Lung (tissue), 11 donors: ENCODE measurements at regions not wholly inside any gene's neighbourhood (a gene's known extent, or its start where the extent isn't known, plus 50 kb on each side); places are given as distances from the start of the nearest gene placed in this dataset.

ENCODE experiments used
- ATAC-seq: fragments of 200-7000 bp; cut with Tn5 transposase; one replicate; pipeline ENCODE4 v1.9.1; 2020; ENCODE audit warnings: moderate number of reproducible peaks; ENCODE audit not compliant: insufficient read depth, low FRiP score
- DNase-seq, 3 donors: peaks; one replicate each; pipeline ENCODE4 v3.0.0-alpha.2; 2013 to 2017
- H3K27ac ChIP-seq, 2 donors: one replicate each; pipeline ENCODE4 v1.5.1; 2013; ENCODE audit warnings: mild to moderate bottlenecking in 2 of 2, moderate library complexity in 2 of 2, control low read depth in 1 of 2, inconsistent platforms in 1 of 2, low read depth in 1 of 2, low read length in 1 of 2
- H3K27me3 ChIP-seq, 3 donors: one replicate each; pipeline ENCODE4 v1.5.1; 2013; ENCODE audit warnings: low read length in 2 of 3; ENCODE audit not compliant: control insufficient read depth in 3 of 3, insufficient read depth in 3 of 3
- H3K36me3 ChIP-seq, 4 donors: one replicate each; pipeline ENCODE4 v1.5.1; 2013; ENCODE audit warnings: low read length in 4 of 4, mild to moderate bottlenecking in 1 of 4, moderate library complexity in 1 of 4; ENCODE audit not compliant: control insufficient read depth in 4 of 4, insufficient read depth in 4 of 4
- H3K4me1 ChIP-seq, 5 donors: one replicate each; pipeline ENCODE4 v1.5.1; 2013; ENCODE audit warnings: low read length in 5 of 5, mild to moderate bottlenecking in 2 of 5, moderate library complexity in 1 of 5; ENCODE audit not compliant: control insufficient read depth in 5 of 5, insufficient read depth in 5 of 5
- H3K4me3 ChIP-seq: one replicate; pipeline ENCODE4 v1.5.1; 2013; ENCODE audit warnings: mild to moderate bottlenecking, control low read depth, moderate library complexity
- H3K9ac ChIP-seq, 2 donors: one replicate each; pipeline ENCODE4 v1.5.1; 2013; ENCODE audit warnings: low read length in 2 of 2, control low read depth in 1 of 2; ENCODE audit not compliant: insufficient read depth in 1 of 2
- H3K9me3 ChIP-seq, 4 donors: one replicate each; pipeline ENCODE4 v1.5.1; 2013; ENCODE audit warnings: low read length in 3 of 4, mild to moderate bottlenecking in 1 of 4, moderate library complexity in 1 of 4; ENCODE audit not compliant: control insufficient read depth in 4 of 4, insufficient read depth in 3 of 4
- WGBS, 2 donors: extraction: QIAGEN DNeasy Blood & Tissue Kit; methylation state at CpG; one replicate each; pipeline ENCODE4 v1.1.7; 2013; 5-methylcytosine and 5-hydroxymethylcytosine counted together
- TF ChIP-seq, protein P1 (sequence below): IDR thresholded peaks from 2 replicates; pipeline ENCODE4 v1.5.1; 2012; ENCODE audit warnings: mild to moderate bottlenecking; ENCODE audit errors: control extremely low read depth, extremely low read depth
- donor health status: control.
- donor health status: control.
- donor health status: Bipolar disorder and iron deficiency.
- donor health status: healthy.
- donor health status: DM: yes; HTN: yes; CAD: no.

DNA sequence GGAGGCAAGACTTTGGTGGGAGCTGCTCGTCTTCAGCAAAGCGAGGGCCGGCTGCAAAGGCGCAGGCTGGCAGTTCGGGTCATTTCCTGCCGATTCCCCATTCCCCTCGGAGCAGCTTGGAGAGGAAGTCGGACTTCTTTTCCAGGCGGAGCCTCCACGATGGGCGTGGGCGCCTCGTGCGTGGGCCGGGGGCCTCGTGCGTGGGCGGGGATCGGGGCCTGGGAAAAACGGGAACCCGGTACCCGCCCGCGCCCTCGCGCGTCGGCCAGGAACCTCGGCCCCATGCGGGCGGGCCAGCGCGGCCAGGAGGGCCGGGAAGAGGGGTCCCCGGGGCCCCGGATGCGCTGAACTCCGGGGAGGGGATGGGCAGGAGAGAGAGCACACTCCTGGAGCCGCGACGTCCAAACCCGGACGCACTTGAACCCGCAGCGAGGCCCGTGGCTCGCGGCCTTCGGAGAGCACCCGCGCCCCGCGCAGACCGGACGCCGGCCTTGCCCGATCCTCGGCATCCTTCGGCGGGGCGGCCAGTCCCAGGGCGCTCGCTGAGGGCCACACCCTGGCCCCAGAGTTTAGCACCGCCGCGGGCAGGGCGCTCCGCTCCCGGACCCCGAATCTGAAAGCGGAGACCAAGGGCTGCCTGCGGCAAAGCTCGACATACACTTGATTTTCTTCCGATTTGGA is 368.4 kb downstream of the MTX2 start:
- Histone ChIP-seq H3K36me3 (no peaks in the 10 kb centered on the region), H3K4me3 (peak overlapping the region; percentile 10), H3K27ac (no peak overlapping the region), H3K9me3 (no peaks in the 10 kb centered on the region), H3K4me1 (peaks cover 0 to 6% (median 0%) of the 10 kb centered on the region in 5 donors), H3K27me3 (peaks cover 8 to 79% (median 75%) of the 10 kb centered on the region in 3 donors), H3K9ac (no peak overlapping the region)
- TF ChIP-seq, protein P1, sequence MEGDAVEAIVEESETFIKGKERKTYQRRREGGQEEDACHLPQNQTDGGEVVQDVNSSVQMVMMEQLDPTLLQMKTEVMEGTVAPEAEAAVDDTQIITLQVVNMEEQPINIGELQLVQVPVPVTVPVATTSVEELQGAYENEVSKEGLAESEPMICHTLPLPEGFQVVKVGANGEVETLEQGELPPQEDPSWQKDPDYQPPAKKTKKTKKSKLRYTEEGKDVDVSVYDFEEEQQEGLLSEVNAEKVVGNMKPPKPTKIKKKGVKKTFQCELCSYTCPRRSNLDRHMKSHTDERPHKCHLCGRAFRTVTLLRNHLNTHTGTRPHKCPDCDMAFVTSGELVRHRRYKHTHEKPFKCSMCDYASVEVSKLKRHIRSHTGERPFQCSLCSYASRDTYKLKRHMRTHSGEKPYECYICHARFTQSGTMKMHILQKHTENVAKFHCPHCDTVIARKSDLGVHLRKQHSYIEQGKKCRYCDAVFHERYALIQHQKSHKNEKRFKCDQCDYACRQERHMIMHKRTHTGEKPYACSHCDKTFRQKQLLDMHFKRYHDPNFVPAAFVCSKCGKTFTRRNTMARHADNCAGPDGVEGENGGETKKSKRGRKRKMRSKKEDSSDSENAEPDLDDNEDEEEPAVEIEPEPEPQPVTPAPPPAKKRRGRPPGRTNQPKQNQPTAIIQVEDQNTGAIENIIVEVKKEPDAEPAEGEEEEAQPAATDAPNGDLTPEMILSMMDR, result no peak
- ATAC-seq, result peak; percentile 43
- peak in 2 of 3 donors; percentile 60 to 67 for DNase-seq
- 2% methylated on average over 59 to 74 of the region's 74 CpGs for WGBS, 2 donors

DNA sequence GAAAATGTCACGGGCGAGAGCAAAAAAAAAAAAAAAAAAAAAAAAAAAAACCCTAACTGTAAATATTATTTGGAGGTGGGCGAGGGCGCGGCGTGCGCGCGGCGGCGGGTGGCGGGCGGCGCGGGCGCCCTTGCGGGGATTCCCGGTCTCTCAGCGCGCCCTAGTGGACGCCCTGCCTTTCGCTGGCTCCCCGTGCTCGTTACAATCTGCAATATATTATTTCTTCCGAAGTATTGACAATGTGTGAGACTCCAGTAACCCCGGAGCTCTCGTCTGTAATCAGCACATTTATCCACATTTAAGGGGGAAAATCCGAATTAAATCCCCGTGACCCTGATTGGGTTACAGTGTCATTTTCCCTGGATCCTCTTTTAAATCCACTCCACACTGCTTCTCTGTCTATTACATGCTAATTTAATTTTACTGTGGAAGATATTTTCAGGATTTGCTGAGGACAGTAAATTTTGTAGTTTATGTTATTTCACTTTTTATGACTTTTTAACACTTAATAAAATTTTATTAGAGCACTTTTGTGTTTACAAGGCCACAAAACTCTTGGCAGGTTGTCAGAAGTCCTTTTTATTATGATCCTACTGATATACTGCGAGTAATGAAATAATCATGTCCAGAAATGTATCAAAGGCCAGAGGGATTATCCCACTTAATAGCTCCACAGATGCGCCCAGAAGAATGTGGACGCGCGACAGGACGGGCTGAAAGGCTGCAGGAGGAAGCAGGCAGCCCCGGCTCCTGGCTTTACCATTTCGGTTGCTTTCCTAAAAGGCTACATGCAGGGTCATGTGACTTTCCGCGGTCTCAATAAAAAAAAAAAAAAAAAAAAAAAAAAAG is 369.1 kb downstream of the MTX2 start:
- Histone ChIP-seq H3K27ac (no peak overlapping the region), H3K36me3 (no peaks in the 10 kb centered on the region), H3K4me3 (no peak overlapping the region), H3K4me1 (peaks cover 0 to 6% (median 0%) of the 10 kb centered on the region in 5 donors), H3K9ac (no peak overlapping the region), H3K9me3 (no peaks in the 10 kb centered on the region), H3K27me3 (peaks cover 8 to 79% (median 70%) of the 10 kb centered on the region in 3 donors)
- peak; percentile 91 for ATAC-seq
- 6 to 7% methylated on average over 39 of the region's 39 CpGs for WGBS, 2 donors
- TF ChIP-seq, protein P1, result peak; percentile 46
- peak; percentile 71 to 72 (median 71) for DNase-seq

- WGBS, 2 donors, result 60 to 66% methylated on average over 7 of the region's 7 CpGs
- DNase-seq, result no peak
- peaks cover 8 to 79% (median 70%) of the 10 kb centered on the region in 3 donors for H3K27me3 ChIP-seq
Measured at GRCh38 chr2:176639016-176639343, 369.7 kb downstream of the MTX2 start.

More at GRCh38 chr2:176639016-176639343, 369.7 kb downstream of the MTX2 start:
- Histone ChIP-seq H3K4me3 (no peak overlapping the region), H3K27ac (no peak overlapping the region), H3K9me3 (peaks cover 0 to 3% (median 0%) of the 10 kb centered on the region in 4 donors), H3K4me1 (peaks cover 0 to 6% (median 0%) of the 10 kb centered on the region in 5 donors), H3K36me3 (no peaks in the 10 kb centered on the region), H3K9ac (no peak overlapping the region)
- no peak for ATAC-seq
- TF ChIP-seq, protein P1, result no peak
